Glomerular visceral epithelial cell (primary cell): ENCODE measurements at regions not wholly inside any gene's neighbourhood (a gene's known extent, or its start where the extent isn't known, plus 50 kb on each side); places are given as distances from the start of the nearest gene placed in this dataset.
"Not testable (repeated sequence)": the region's sequence is repeated elsewhere in the genome, so short reads cannot be mapped to it uniquely, and the experiment has no call there.

Source experiments
- DNase-seq: peaks from one replicate; pipeline ENCODE4 v3.0.0-alpha.2; 2016; ENCODE audit errors: extremely low spot score

DNA sequence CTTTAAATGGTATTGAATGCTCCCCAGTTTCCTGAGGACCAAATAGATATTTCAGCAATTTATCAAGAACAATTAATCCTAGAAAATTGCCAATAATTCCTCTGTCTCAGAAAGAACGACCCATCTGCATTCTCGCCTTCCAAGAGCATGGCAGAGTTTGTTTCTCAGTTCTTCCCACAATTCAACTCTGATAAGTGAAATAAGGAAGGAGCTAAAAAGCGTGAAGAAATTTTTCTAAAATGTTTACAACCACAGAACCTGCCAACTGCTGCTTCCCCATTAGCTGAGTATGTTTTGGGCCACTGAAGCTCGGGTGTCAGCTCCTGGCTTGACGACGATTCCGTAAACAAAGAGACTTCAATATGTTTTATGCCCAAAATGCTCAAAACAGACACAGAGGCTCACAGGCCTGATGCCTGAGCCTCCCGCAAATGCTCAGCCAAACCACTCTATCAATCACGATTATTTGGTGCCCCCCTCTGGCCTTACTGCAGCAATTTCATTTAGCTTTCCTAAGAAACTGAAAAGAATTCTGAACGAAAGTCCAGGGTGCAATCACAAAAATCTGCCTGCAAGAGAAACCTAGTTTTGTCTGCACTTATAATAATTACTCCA is 259.2 kb upstream of the CCDC54 start:
- peak; percentile 71 for DNase-seq

DNA sequence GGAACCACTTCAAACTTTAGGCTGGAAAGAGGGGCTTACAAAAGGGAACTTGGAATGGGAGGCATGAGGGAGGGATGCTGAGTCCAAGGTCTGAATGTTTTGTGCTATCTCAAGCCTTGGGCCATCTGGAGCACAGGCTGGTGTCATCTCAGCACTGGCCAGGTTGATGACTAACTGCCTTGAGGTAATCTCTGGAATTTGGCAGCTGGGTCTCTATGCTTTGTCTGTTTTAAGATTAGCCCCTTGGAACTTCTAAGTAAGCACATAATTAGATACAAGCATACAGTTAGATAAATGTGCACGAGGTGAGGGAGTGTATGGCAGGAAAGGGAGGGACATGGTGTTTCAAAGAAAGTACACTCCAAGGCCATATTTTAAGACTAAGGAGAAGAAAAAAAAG is 252.4 kb upstream of the CCDC54 start:
- peak; percentile 37 for DNase-seq

DNA sequence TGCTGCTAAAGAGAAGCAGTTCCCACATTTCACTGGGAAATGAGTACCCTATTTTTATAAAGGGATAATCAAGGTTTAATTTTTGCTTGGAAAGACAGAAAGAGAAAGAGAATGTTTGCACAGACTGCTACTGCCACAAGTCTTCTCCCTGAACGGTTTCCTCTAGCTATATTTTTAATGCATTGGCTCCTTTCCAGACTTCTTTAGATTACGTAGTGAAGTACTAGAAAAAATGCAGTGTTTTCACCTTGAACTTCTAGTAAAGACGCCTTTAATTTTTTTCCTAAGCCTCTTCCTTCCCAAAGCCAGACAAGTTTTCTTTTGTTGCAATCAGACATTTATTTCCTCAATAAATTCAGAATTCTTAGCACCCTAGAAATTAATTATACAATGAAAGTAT is 248.3 kb upstream of the CCDC54 start:
- no peak for DNase-seq

DNA sequence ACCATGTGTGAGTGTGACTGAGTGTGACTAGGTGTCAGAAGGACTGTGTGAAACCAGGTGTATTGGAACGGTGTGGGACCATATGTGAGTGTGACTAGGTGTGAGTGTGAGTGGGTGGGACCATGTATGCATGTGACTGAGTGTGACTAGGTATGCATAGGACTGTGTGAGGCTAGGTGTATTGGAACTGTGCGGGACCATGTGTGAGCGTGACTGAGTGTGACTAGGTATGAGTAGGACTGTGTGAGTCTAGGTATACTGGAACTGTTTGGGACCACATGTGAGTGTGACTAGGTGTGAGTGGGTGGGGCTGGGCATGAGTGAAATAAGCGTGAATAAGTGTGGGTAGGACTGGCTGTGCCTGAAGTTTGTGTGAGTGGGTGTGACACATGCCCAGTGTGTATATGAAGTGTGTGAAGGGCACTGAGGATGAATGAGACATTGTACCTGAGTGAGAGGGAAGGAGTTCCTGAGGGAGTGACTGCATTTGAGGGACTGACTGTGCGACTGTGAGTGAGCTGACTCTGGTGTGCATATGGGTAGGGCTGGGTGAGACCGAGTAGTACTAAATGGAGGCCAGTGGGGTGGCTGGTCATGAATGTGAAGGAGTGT is 247.0 kb upstream of the CCDC54 start:
- DNase-seq: no peak

DNA sequence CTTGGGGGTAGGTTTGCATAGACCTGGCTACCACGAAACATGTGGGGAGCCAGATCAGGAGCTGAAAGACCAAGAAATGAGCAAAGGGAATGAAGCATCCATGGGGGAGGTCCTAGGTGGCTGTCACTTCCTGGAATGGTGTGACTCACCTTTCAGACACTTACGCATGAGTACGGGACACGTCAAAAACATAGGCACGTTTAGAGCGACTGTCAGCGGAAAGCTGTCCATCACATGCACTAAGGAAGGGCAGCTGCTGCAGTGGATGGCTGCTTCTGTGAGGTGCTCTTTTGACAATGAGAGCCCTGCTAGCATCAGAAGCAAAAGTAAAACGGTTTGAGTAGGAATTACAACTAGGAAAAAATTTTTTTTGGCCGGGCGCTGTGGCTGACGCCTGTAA is 244.6 kb upstream of the CCDC54 start:
- DNase-seq: no peak

DNA sequence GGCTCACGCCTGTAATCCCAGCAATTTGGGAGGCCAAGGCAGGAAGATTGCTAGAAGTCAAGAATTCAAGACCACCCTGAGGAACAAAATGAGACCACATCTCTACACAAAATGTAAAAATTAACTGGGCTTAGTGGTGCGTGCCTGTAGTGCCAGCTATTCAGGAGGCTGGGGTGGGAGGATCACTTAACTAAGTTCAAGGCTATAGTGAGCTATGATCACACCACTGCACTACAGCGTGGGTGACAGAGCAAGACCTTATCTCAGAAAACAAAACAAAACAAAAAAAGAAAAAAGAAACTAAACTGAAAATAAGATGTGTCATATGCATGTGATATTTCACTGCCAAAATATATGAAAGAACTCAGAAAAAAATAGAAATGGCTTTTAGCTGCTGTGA is 243.3 kb upstream of the CCDC54 start:
- no peak for DNase-seq

DNA sequence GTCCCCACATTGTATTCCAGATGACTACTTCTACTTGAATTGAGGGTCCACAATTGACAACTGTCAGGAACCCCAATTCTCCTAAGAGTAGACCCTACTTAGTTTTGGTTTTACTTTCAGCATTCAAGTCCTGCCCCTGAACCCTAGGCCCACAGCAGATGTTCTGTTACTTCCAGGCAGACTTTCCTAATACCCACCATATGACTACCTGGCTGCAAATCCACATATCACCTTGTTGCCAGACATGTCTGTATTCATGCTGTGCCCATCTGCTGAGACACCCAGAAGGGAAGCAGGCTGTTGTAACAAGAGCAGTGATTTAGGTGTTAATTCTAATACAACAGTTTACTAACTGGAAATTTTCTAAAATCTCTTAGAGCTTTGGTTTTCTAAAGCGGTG is 235.1 kb upstream of the CCDC54 start:
- DNase-seq: no peak

DNA sequence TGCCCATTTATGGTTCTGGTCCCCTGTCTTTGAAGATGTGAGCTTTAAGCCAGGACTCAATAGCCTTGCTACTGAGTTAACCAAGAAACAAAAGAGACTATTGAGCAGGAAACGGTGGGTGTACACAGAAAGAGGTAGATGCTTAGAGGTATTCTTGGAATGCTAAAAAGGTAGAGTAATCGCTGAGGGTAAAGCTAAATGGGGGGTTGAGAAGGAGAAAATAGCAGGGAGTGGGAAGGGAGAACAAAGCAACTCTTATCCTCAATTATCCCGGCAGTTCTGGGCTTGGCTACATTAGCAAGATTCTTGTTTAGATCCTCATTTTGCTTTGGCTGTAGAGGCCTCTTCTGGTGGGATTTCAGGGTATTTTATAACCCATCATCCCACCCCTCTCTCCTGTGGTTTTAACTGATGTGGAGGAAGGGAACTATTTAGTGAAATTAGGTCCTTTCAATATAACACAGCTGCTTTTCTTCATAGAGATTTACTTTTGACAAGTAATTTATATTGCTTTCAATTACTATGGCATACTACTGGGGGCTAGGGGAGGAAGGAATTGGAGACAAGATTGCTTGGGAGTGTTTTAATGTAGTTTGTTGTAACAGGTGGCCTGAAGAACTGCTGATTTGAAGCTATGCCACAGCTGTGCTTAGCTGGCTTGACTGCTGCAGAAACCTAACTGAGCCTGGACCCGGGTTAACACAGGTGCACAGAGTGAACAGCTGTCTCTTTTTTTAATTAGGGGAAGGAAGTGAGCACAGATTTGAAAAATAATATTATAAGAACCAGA is 234.3 kb upstream of the CCDC54 start:
- no peak for DNase-seq

DNA sequence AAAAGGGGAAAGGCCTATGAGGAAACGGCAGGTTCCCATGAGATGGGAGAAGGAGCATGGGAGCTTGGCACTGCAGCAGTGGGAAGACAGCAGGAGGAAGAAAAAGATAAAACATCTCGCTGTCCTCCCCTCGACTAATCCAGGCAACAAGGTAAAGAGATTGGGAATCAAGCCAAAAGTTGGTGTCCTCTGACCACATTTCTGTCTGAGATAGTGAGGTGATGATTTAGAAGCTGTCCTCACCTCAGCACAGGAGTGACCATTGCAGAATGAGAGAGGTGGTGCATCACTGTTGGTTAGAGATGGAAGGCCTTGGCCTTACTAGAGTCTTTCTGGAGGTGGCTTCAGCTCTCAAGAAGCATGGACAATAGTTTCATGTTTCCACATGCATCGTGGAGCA is 226.6 kb upstream of the CCDC54 start:
- no peak for DNase-seq

DNA sequence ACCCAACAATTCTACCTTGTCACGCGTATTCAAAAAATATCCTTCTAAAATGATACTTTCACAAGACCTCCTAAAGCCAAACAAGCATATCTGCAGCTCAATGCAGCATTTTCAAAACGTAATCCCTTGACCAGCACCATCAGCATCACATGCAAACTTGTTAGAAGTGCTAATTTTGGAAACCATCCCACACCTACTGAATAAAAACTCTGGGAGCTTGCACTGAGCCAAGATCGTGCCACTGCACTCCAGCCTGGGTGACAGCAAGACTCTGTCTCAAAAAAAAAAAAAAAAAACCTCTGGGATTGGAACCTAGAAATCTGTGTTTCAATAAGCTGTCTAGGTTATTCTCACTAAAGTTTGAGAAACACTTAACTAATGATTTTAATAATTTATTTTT is 223.3 kb upstream of the CCDC54 start:
- DNase-seq: no peak

DNA sequence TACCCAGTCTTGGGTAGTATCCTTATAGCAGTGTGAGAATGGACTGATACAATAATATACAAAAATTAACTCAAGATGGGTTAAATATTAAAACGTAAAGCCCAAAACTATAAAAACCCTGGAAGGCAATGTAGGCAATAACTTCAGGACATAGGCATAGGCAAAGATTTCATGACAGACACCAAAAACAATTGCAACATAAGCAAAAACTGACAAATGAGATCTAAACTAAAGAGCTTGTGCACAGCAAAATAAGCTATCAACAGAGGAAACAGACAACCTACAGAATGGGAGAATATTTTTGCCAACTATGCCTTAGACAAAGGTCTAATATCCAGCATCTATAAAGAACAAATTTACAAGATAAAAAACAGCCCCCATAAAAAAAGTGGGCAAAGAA is 204.8 kb upstream of the CCDC54 start:
- no peak for DNase-seq

DNA sequence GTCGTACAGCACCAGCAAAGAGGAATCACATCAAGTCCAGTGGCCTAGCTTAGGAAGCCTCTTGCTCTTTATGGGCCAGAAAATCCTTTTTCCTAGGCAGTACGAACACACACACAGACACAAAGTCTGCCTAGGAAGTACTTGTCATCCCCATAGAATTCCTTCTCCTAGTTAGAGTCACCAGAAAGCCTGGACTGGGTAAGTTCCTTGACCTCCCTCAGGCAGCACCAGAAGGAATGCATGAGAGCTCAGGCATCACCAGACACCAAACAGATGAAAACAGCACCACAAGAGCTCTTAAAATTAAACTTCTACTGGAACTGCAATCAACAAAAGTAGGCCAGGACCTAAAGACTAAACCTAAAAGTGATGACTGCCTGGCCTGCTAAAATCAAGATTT is 192.9 kb upstream of the CCDC54 start:
- DNase-seq: no peak

DNA sequence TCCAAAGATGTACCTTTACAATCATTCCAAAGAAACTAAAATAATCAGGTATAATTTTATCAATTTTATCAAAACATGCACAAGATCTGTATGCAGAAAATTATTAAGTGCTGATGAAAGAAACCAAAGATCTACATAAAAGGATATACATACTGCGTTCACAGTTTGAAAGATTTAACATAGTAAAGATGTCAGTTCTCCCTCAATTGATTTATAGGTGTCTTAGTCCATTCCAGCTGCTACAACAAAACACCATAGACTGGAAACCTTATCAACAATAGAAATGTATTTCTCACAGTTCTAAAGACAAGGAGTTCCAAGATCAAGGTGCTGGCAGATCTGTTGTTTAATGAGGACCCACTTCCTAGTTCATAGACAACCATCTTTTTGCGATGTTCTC is 189.0 kb upstream of the CCDC54 start:
- DNase-seq: no peak

DNA sequence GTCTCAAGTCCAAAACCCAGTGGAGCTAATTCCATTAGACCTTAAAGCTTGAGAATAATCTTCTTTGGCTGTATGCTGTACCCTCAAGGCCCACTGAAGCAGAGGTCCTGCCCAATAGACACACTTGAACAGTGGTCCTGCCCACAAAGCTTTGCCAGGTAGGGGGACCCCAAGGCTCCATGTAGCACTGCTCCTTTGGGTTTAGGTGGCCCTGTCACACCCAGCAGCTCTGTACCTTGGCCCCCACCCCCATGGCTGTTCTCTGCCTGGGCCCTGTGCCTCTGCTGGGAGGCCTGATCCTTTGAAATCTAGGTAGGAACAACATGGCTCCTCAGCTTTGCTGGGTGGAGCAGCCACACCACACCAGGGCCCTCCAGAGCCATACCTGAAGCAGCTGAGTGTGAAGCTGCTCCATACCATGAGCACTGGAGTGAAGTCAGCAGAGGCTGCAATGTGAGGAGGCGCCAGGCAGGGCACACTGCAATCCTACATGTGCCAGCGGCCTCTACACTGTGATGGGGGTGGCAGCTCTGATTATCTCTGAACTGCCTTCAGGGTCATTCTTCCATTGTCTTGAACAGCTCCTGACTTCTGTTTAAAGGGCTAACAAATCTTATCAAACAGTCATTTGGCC is 188.0 kb upstream of the CCDC54 start:
- no peak for DNase-seq

DNA sequence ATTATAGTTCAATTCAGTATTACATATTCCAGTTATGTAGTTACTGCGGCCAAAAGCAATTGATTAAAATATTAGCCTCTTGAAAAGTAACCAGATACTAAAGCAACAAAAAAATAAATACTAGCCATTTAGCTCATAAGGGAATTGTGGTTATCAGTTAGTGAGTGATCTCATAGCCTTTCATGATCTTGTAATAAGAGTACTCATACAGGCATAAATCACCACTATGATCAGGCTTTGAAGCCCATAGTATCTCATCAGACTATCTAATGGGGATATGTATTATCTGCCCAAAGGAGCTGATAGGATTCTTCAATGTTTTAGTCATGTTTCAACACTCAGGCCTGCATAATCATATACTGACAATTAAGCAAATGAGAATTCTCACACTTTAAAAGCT is 184.1 kb upstream of the CCDC54 start:
- no peak for DNase-seq

DNA sequence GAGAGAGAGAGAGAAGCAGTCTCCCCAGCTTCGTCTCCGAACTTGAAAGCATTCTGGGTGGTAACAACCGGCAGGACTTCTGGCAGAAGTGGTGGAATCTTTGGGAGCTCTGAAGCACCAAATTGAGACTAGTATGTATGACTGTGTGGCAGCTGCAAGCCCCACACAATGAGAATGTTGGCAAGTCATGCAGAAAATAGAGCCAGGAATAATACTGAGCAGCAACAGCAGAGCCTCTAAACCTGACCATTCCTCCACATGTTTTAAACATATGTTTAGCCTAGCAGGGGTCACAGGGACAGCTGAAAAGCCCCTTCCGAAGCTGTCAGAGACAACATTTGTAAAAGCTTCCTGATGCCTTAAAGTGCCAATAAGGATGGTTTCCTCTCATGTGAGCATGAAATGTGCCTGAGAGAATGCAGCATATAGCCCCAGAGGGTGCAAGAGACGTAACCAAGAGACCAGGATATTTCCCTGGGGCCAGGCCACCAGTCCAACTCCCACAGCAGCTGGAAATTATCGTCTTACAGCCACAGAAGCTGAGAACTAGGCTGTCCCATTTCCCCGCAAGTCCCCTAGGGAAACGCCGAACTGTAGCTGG is 178.6 kb upstream of the CCDC54 start:
- DNase-seq: no peak

DNA sequence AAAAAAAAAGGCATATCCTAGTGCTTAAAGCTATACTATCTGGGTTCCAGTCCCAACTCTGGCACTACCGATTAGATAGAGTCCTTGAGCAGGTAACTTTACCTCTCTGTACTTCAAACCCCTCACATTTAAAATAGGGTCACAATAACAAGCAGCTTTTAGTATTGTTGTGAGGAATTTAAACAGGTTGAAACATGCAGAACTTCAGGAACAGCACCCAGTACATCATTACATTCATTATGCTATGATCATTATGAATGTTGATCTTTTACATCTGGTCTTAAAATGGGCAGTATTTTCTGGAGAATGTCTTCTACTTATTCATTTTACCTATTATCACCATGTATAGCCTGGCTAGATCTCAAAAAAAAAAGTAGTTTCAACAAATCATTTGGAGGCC is 176.1 kb upstream of the CCDC54 start:
- no peak for DNase-seq

DNA sequence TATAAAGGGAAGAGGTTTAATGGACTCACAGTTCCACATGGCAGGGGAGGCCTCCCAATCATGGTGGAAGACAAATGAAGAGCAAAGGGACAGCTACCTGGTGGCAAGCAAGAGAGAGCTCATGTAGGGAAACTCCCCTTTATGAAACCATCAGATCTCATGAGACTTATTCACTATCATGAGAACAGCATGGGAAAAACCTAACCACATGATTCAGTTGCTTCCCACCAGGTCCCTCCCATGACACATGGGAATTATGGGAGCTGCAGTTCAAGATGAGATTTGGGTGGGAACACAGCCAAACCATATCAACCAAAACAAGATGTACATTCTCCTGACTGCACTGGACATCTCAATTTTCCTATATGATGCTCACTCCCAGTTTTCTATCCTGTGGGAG is 174.4 kb upstream of the CCDC54 start:
- DNase-seq: not testable (repeated sequence)

DNA sequence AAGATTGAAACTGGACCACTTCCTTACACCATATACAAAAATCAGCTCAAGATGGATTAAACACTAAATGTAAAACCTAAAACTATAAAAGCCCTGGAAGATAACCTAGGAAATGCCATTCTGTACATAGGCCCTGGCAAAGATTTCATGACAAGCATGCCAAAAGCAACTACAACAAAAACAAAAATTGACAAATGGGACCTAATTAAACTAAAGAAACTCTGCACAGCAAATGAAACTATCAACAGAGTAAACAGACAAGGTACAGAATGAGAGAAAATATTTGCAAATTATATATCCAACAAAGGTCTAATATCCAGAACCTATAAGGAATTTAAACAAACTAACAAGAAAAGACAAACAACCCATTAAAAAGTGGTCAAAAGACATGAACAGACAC is 173.1 kb upstream of the CCDC54 start:
- DNase-seq: no peak

DNA sequence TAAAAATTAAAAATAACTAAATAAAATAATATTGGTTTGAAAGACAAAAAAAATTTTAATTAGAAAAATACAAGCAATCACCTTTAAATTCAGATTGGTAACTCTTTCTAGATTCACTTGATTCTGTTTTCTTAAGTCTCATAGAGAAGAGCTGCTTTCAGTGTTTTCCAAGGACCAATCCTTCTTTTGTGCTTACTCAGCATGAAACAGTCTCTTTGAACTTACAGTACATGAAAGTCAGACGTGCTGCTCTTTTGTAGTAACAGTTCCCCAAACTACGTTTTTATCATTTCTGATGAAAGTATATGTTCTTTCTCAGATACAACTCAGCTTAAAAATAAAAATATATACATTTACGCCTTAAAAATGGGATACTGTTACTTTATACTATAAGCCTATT is 171.9 kb upstream of the CCDC54 start:
- no peak for DNase-seq

DNA sequence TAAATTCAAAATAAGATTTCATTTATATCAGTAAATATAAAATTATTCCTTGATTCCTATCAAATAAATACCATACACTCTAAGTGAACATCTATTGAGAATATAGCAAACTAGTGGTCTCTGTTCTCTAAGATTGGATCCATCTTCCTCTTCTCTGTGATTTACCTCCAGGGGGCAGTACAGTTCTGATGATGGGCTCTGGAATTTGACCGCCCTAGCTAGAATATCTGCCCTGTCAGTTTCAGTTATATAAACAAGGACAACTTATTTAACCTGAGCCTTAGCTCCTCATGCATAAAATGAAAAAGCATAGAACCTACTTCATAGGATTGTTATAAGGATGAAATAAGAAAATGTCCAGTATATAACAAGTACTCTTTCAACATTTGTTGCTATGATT is 171.1 kb upstream of the CCDC54 start:
- DNase-seq: peak; percentile 43

DNA sequence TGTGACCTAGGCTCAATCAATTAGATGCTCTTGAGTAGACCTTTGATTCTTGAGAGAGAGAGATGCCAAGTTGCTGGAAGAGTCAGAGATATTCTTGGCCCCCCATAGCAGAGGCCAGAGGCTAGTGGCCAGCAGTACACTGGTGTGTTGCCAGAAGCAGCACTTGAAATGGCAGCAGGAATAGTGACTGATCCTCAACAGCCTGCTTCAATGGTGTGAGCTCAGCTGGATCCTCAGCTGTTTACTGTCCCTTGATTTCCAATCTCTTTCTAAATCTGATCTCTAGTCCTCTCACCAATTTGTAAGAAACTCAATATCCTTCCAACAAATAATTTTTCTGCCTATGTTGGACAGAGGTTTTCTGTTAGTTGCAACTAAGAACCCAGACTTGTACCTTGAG is 170.3 kb upstream of the CCDC54 start:
- DNase-seq: no peak

DNA sequence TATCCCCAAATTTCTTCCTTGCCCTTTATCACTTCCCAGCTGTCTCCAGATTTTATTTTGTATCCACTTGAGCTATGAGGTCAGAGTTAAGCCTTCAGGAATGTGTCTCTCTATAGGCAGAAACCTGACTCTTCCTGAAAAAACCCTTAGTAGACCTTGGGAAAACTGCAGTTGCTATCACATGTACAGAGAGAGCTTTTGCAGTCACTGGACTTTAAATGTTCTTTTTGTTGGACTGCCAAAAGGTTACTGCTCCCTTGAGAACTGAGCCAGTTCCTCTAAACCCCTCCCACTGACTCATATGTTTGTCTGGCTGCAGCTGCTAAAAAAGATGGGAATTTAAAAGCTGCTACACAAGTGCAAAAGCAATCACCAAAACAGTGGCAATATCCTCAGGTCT is 169.1 kb upstream of the CCDC54 start:
- peak; percentile 50 for DNase-seq
